Activated naive CD4-positive, alpha-beta T cell treated with anti-CD3 and anti-CD28 coated beads, Interleukin-2, amount 10 ng/mL, durations not matched to agents 7 days and 5 days (primary cell): ENCODE measurements at regions not wholly inside any gene's neighbourhood (a gene's known extent, or its start where the extent isn't known, plus 50 kb on each side); places are given as distances from the start of the nearest gene placed in this dataset.

Experiments
- CTCF ChIA-PET: fragments of 350-600 bp; sonication (Branson Sonifier 250); formaldehyde crosslinking; loops from one replicate; lab custom pipeline; 2021; ENCODE audit warnings: antibody characterized with exemption; lab: Charles Lee
- DNase-seq: peaks from one replicate; pipeline ENCODE4 v3.0.0-alpha.2; 2020
- H3K27ac Mint-ChIP-seq: one replicate; pipeline ENCODE4 v1.8.0; 2021; ENCODE audit warnings: mild to moderate bottlenecking, moderate library complexity, mixed read lengths
- H3K27me3 Mint-ChIP-seq: one replicate; pipeline ENCODE4 v1.8.0; 2021; ENCODE audit warnings: mild to moderate bottlenecking, mixed read lengths
- H3K36me3 Mint-ChIP-seq: one replicate; pipeline ENCODE4 v1.8.0; 2021; ENCODE audit warnings: mixed read lengths
- H3K4me1 Mint-ChIP-seq: one replicate; pipeline ENCODE4 v1.8.0; 2021; ENCODE audit warnings: mixed read lengths
- H3K4me3 Mint-ChIP-seq: one replicate; pipeline ENCODE4 v1.8.0; 2021; ENCODE audit warnings: mild to moderate bottlenecking, moderate library complexity, mixed read lengths
- H3K9me3 Mint-ChIP-seq: one replicate; pipeline ENCODE4 v1.8.0; 2021; ENCODE audit warnings: mixed read lengths

- no peaks in the 10 kb centered on the region for H3K4me1 Mint-ChIP-seq
- H3K4me3 Mint-ChIP-seq = no peak overlapping the region
- no peaks in the 10 kb centered on the region for H3K36me3 Mint-ChIP-seq
- CTCF ChIA-PET = interaction anchor here (1.0 kb wide), 1 partner anchor 61 kb away, joined by 3 read pairs; no protein-coding TSS in a partner anchor
- DNase-seq = no peak
- peaks cover 8% of the 10 kb centered on the region for H3K27me3 Mint-ChIP-seq
- no peak overlapping the region for H3K27ac Mint-ChIP-seq
- peaks cover 3% of the 10 kb centered on the region for H3K9me3 Mint-ChIP-seq
Measured at GRCh38 chr3:16109929-16110328, 64.6 kb upstream of the GALNT15 start.

DNA sequence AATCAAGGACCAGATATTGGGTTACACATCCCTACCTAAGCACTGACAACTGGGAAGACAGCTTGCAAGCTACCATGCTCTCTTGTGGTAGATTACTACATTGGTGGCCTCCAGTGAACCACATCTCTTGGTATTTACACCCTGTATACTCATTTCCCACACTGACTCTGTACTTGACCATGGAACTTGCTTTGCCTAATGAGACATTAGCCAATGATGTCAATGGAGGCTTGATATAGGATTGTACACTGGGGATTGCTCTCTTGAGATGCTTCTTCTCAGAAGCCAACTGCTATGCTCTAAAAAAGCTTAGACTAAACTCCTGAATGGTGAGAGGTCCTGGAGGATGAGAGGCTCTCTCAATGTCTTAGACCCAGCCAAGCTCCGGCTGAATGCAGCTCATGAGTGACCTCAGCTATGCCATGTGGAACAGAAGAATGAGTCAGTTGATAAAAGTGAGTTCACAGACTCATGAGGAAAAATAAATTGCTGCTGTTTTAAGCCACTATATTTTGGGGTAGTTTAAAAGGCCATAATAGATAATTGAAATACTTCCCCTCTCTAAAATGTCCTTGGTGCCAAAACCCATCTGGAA lies 61.5 kb upstream of the GALNT15 start:
- peaks cover 3% of the 10 kb centered on the region for H3K9me3 Mint-ChIP-seq
- H3K27ac Mint-ChIP-seq = no peak overlapping the region
- no peaks in the 10 kb centered on the region for H3K4me1 Mint-ChIP-seq
- DNase-seq = no peak
- H3K36me3 Mint-ChIP-seq = no peaks in the 10 kb centered on the region
- CTCF ChIA-PET = no interaction called here
- H3K4me3 Mint-ChIP-seq = no peak overlapping the region
- peaks cover 6% of the 10 kb centered on the region for H3K27me3 Mint-ChIP-seq

- Mint-ChIP-seq H3K9me3 (peaks cover 3% of the 10 kb centered on the region), H3K36me3 (no peaks in the 10 kb centered on the region), H3K4me1 (no peaks in the 10 kb centered on the region), H3K27ac (no peak overlapping the region), H3K4me3 (no peak overlapping the region), H3K27me3 (peaks cover 6% of the 10 kb centered on the region)
- CTCF ChIA-PET = no interaction called here
- DNase-seq = no peak
Measured at GRCh38 chr3:16113704-16114103, 60.8 kb upstream of the GALNT15 start.

DNA sequence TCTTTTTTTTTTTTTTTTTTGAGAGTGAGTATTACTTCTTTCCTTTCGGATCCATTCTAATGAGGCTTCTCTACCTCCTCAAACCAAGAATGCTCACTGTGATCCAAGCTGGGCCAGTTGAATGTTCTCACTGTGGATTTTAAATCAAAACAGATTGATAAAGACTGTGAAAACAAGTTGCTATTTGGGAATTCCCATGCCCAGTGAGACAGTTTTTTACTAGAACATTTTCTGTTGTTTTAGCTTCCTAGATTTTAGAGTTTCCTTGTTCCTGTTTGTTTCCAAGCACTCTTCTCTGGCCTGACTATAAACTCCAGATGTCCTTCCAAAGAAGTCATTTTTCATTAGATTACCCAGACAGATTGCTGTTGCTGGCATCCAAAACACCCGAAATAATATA lies 60.1 kb upstream of the GALNT15 start:
- Mint-ChIP-seq H3K4me1 (no peaks in the 10 kb centered on the region), H3K27me3 (peaks cover 6% of the 10 kb centered on the region), H3K27ac (no peak overlapping the region), H3K36me3 (no peaks in the 10 kb centered on the region), H3K9me3 (peaks cover 3% of the 10 kb centered on the region), H3K4me3 (no peak overlapping the region)
- CTCF ChIA-PET = no interaction called here
- no peak for DNase-seq

GRCh38 chr3:16114930-16115329 lies 59.5 kb upstream of the GALNT15 start:
- no peak overlapping the region for H3K27ac Mint-ChIP-seq

DNA sequence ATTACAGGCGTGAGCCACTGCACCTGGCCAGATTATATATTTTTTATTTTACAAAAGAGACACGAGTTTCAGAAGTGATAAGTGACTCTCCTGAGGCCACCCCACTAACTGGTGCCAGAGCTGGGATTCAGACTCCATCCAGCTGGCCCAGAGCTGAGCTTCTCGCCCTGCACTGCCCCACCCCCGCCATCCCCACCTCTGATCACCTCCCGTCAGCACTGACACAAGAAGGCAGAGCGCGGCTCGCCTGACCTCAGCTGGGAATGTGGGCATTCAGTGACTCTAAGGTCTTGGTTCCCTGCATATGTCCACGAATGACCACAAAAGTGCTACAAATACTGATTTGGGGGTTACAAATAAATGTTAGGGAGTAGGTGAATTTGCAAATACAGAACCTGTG lies 56.1 kb upstream of the GALNT15 start:
- H3K27ac Mint-ChIP-seq = no peak overlapping the region

More at GRCh38 chr3:16114930-16115329, 59.5 kb upstream of the GALNT15 start:
- no peaks in the 10 kb centered on the region for H3K4me1 Mint-ChIP-seq
- H3K27me3 Mint-ChIP-seq = peaks cover 6% of the 10 kb centered on the region
- H3K4me3 Mint-ChIP-seq = no peak overlapping the region
- CTCF ChIA-PET = no interaction called here
- no peaks in the 10 kb centered on the region for H3K36me3 Mint-ChIP-seq
- DNase-seq = no peak
- peaks cover 3% of the 10 kb centered on the region for H3K9me3 Mint-ChIP-seq

DNA sequence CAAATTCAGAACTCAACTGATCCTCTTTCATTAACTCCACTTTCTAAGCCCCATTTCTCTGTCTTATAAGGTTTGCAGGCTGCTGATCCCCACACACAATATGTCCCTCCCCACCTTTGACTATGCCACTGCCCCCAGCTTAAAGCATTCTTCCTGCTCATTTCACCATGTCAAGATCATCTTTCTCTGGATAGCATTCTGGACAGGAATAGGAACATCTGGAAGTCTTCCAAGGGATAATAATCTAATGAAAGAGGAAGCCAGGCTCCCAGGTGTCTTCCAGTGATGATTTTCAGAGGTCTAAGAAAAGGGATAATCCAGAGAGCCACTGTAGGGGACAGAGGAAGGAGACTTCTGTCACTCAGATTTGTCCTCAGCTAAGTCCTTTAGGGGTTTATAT lies 54.6 kb upstream of the GALNT15 start:
- Mint-ChIP-seq H3K27ac (no peak overlapping the region), H3K9me3 (no peaks in the 10 kb centered on the region), H3K4me1 (no peaks in the 10 kb centered on the region), H3K27me3 (peaks cover 10% of the 10 kb centered on the region), H3K36me3 (no peaks in the 10 kb centered on the region), H3K4me3 (no peak overlapping the region)
- CTCF ChIA-PET = no interaction called here
- no peak for DNase-seq

More for the DNA sequence above, 56.1 kb upstream of the GALNT15 start:
- Mint-ChIP-seq H3K9me3 (no peaks in the 10 kb centered on the region), H3K4me3 (no peak overlapping the region), H3K36me3 (no peaks in the 10 kb centered on the region), H3K4me1 (no peaks in the 10 kb centered on the region), H3K27me3 (peaks cover 14% of the 10 kb centered on the region)
- DNase-seq = no peak
- CTCF ChIA-PET = interaction anchor here (1.1 kb wide), 1 partner anchor 73 kb away, joined by 3 read pairs; no protein-coding TSS in a partner anchor

DNA sequence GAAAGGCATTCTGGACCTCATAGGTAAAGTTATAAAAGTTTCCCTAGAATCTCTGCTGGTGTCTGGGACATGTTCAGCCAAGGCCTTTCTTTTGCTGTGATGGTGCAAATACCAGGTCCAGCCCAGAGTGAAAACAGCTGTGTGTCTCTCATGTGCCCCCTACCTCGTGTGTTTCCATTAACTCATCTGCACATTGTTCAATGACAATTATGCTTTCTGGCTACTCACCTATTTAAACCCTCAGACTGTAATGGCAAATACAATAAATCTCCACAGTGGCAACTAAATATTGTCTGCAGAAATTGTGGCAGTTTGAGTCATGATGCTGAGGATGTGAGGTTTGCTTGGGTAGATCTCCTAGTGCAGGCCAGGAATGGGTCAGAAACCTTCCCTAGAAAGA lies 53.1 kb upstream of the GALNT15 start:
- H3K9me3 Mint-ChIP-seq = no peaks in the 10 kb centered on the region
- H3K4me3 Mint-ChIP-seq = no peak overlapping the region

DNA sequence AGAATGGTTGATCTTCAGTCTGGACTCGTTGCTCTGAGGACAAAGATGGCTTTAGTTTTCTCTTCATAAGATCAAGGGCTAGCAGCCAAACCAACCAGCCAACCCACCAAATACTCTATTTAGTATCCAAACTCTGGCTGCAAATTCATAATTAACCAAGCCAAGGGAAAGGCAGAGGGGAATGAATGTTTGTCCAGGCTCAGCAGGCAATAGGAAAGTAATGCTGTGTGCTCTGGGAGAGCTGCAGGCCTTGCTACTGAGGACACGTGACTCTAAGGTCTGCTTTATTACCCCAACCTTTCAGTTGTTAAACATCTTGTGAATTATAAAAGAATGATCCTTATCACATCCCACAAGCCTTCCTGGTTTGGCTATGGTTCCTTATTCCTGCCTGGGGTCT lies 52.3 kb upstream of the GALNT15 start:
- no peaks in the 10 kb centered on the region for H3K9me3 Mint-ChIP-seq
- no peak overlapping the region for H3K27ac Mint-ChIP-seq
- DNase-seq = no peak
- peaks cover 8% of the 10 kb centered on the region for H3K27me3 Mint-ChIP-seq
- H3K4me3 Mint-ChIP-seq = no peak overlapping the region
- no peaks in the 10 kb centered on the region for H3K36me3 Mint-ChIP-seq
- no peaks in the 10 kb centered on the region for H3K4me1 Mint-ChIP-seq
- CTCF ChIA-PET = no interaction called here

More for the DNA sequence above, 53.1 kb upstream of the GALNT15 start:
- Mint-ChIP-seq H3K4me1 (no peaks in the 10 kb centered on the region), H3K27ac (no peak overlapping the region), H3K36me3 (no peaks in the 10 kb centered on the region), H3K27me3 (peaks cover 8% of the 10 kb centered on the region)
- no peak for DNase-seq
- CTCF ChIA-PET = no interaction called here

DNA sequence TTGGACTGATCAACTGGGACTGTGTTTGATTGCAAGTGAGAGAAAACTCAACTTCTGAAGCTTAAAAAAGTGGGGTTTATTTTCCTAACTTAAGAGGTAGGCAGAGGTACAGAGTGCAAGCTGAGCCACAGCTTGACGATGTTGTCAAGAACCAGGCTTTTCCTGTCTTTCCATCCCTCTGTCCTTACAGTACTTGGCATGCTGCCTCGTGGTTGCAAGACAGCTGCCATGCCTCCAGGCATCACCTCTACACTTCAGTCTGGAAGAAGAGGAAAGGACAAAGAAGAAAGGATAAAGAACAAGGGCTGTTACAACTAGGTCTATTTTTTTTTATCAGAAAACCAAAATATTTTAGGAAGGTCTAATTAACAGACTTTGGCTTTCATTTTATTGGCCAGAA lies 51.8 kb upstream of the GALNT15 start:
- no peak for DNase-seq
- Mint-ChIP-seq H3K36me3 (no peaks in the 10 kb centered on the region), H3K4me3 (no peak overlapping the region), H3K27ac (no peak overlapping the region), H3K9me3 (no peaks in the 10 kb centered on the region), H3K4me1 (no peaks in the 10 kb centered on the region), H3K27me3 (peaks cover 8% of the 10 kb centered on the region)
- CTCF ChIA-PET = no interaction called here

GRCh38 chr3:16124636-16125035 lies 49.8 kb upstream of the GALNT15 start:
- Mint-ChIP-seq H3K27ac (no peak overlapping the region), H3K27me3 (peaks cover 8% of the 10 kb centered on the region), H3K9me3 (no peaks in the 10 kb centered on the region), H3K4me3 (no peak overlapping the region), H3K4me1 (no peaks in the 10 kb centered on the region), H3K36me3 (no peaks in the 10 kb centered on the region)
- CTCF ChIA-PET = no interaction called here
- no peak for DNase-seq
